Endothelial cell of umbilical vein (primary cell): ENCODE measurements at regions not wholly inside any gene's neighbourhood (a gene's known extent, or its start where the extent isn't known, plus 50 kb on each side); places are given as distances from the start of the nearest gene placed in this dataset.

ENCODE experiments used
- BruUV-seq: library from RNA; stranded (reverse); fragments of 400-500 nt; replicated peaks from 2 replicates; lab custom pipeline; 2021; lab: Mats Ljungman, UMichigan
- CTCF ChIA-PET: fragments of 300-600, 350-600 bp; sonication (Branson Sonifier 250); formaldehyde crosslinking; loops from one replicate; lab custom pipeline; 2021; ENCODE audit warnings: antibody characterized with exemption, inconsistent platforms; lab: Charles Lee
- POLR2A ChIA-PET: fragments of 300-600, 350-600 bp; sonication (Branson Sonifier 250); formaldehyde crosslinking; loops from one replicate; lab custom pipeline; 2021; ENCODE audit warnings: antibody characterized with exemption, inconsistent platforms; lab: Charles Lee
- DNase-seq: peaks from one replicate; pipeline ENCODE4 v3.0.0-alpha.2; 2011; ENCODE audit warnings: low read depth, low spot score
- FAIRE-seq: peaks from 2 replicates; lab custom pipeline; 2011; peaks lifted over from hg19 to GRCh38; lab: Jason Lieb, UNC
- H2AFZ ChIP-seq: 2 replicates; pipeline ENCODE4 v1.6.0; 2012; ENCODE audit warnings: low read depth, low read length, control low read depth, inconsistent platforms
- H3K27ac ChIP-seq: 2 replicates; pipeline ENCODE4 v1.5.1; 2011; ENCODE audit warnings: low read depth, mild to moderate bottlenecking, control low read depth, low read length, moderate library complexity; ENCODE audit not compliant: insufficient read depth
- H3K27me3 ChIP-seq, 2 experiments: 2 replicates each; pipeline versions ENCODE4 v1.6.0 to v1.6.1; 2011; ENCODE audit warnings: low read length in 2 of 2, mixed read lengths in 1 of 2; ENCODE audit not compliant: control insufficient read depth in 2 of 2, insufficient read depth in 2 of 2
- H3K36me3 ChIP-seq, 2 experiments: 2 replicates in 1 of 2; 3 replicates in 1 of 2; pipeline ENCODE4 v1.5.1; 2011; ENCODE audit warnings: low read length in 2 of 2, mild to moderate bottlenecking in 1 of 2, moderate library complexity in 1 of 2; ENCODE audit not compliant: control insufficient read depth in 2 of 2, insufficient read depth in 2 of 2; ENCODE audit errors: extremely low read depth in 1 of 2
- H3K4me1 ChIP-seq: 3 replicates; pipeline ENCODE4 v1.5.1; 2011; ENCODE audit warnings: mild to moderate bottlenecking, low read length; ENCODE audit not compliant: control insufficient read depth, insufficient read depth; ENCODE audit errors: extremely low read depth
- H3K4me2 ChIP-seq: 2 replicates; pipeline ENCODE4 v1.6.1; 2011; ENCODE audit warnings: low read length, control low read depth, mixed read lengths; ENCODE audit not compliant: insufficient read depth
- H3K4me3 ChIP-seq, 3 experiments: fragments of 200-600 bp in 1 of 3; sonication (generic), shearing (Covaris generic) in 1 of 3; replicated peaks in 1 of 3; 2 replicates each; pipeline ENCODE4 v1.5.1; 2011 to 2016; ENCODE audit warnings: control low read depth in 3 of 3, low read length in 3 of 3, mild to moderate bottlenecking in 2 of 3, inconsistent platforms in 1 of 3, low read depth in 1 of 3, moderate library complexity in 1 of 3; ENCODE audit not compliant: insufficient read depth in 1 of 3
- H3K79me2 ChIP-seq: 2 replicates; pipeline ENCODE4 v1.6.0; 2012; ENCODE audit warnings: low read length, inconsistent platforms; ENCODE audit not compliant: control insufficient read depth, insufficient read depth
- H3K9ac ChIP-seq: replicated peaks from 2 replicates; pipeline ENCODE3; 2011; ENCODE audit warnings: low read length, control low read depth; ENCODE audit not compliant: insufficient read depth; ENCODE audit errors: extremely low read depth
- H3K9me1 ChIP-seq: replicated peaks from 3 replicates; pipeline ENCODE4 v1.6.0; 2011; ENCODE audit warnings: mild to moderate bottlenecking, low read length; ENCODE audit not compliant: control insufficient read depth, insufficient read depth; ENCODE audit errors: extremely low read depth
- H3K9me3 ChIP-seq: replicated peaks from 2 replicates; pipeline ENCODE4 v1.5.1; 2012; ENCODE audit warnings: low read length, inconsistent platforms; ENCODE audit not compliant: control insufficient read depth, insufficient read depth
- H4K20me1 ChIP-seq: replicated peaks from 2 replicates; pipeline ENCODE3; 2011; ENCODE audit warnings: mild to moderate bottlenecking, low read length; ENCODE audit not compliant: control insufficient read depth, insufficient read depth; ENCODE audit errors: extremely low read depth
- CTCF ChIP-seq, 2 donors: IDR thresholded peaks; 1 replicate in 1 of 2; 2 replicates in 1 of 2; pipeline ENCODE4 v1.5.1; 2011; ENCODE audit warnings: low read length in 2 of 2, mild to moderate bottlenecking in 2 of 2, moderate library complexity in 2 of 2, control low read depth in 1 of 2, inconsistent platforms in 1 of 2, low read depth in 1 of 2; ENCODE audit not compliant: insufficient read depth in 1 of 2; ENCODE audit errors: extremely low read depth in 1 of 2
- EZH2 ChIP-seq: IDR thresholded peaks from 2 replicates; pipeline ENCODE4 v1.6.1; 2012; ENCODE audit warnings: borderline replicate concordance, low read depth, mild to moderate bottlenecking, moderate library complexity, low read length, inconsistent platforms; ENCODE audit not compliant: severe bottlenecking
- FOS ChIP-seq: IDR thresholded peaks from 2 replicates; pipeline ENCODE4 v1.6.1; 2011; ENCODE audit warnings: mild to moderate bottlenecking, low read length, moderate library complexity, borderline replicate concordance; ENCODE audit not compliant: insufficient read depth
- GATA2 ChIP-seq: IDR thresholded peaks from 2 replicates; pipeline ENCODE4 v1.7.0; 2011; ENCODE audit warnings: low read depth, mild to moderate bottlenecking, moderate library complexity, mixed read lengths, low read length; ENCODE audit not compliant: insufficient read length, insufficient read depth
- JUN ChIP-seq: IDR thresholded peaks from 2 replicates; pipeline ENCODE4 v1.6.1; 2011; ENCODE audit warnings: borderline replicate concordance, low read depth; ENCODE audit not compliant: insufficient read length, insufficient read depth
- MYC ChIP-seq: IDR thresholded peaks from one replicate; pipeline ENCODE4 v1.6.1; 2011; ENCODE audit warnings: mild to moderate bottlenecking, low read depth, low read length
- POLR2A ChIP-seq: IDR thresholded peaks from 2 replicates; pipeline ENCODE4 v1.6.1; 2012; ENCODE audit warnings: low read depth, mild to moderate bottlenecking, control low read depth, low read length
- POLR2AphosphoS5 ChIP-seq: IDR thresholded peaks from 2 replicates; pipeline ENCODE4 v1.6.1; 2012; ENCODE audit warnings: low read depth, mild to moderate bottlenecking, control low read depth, low read length, moderate library complexity; ENCODE audit not compliant: insufficient read depth
- dilution Hi-C: fragments of 300-500 bp; cut with MboI; formaldehyde crosslinking; loops from one replicate; pipeline ENCODE4 v1.15.0; 2019; ENCODE audit warnings: low sequenced_read_pairs; ENCODE audit not compliant: extremely low pct_ligation_motif_present
- intact Hi-C: fragments of 100-400 bp; cut with micrococcal nuclease; formaldehyde crosslinking; loops from one replicate; pipeline ENCODE4 v1.10.0; 2022

- H3K79me2 ChIP-seq: no peaks in the 10 kb centered on the region
- ChIA-PET POLR2A (no interaction called here), CTCF (interaction anchor here (1.3 kb wide), 1 partner anchor 10 kb away, joined by 3 read pairs; no protein-coding TSS in a partner anchor)
- intact Hi-C loops: no loop called here
- H3K9me1 ChIP-seq: no peaks in the 10 kb centered on the region
- dilution Hi-C loops: no loop called here
- H3K36me3 ChIP-seq: no peaks in the 10 kb centered on the region
- H3K27me3 ChIP-seq: no peaks in the 10 kb centered on the region
- no TSS peak for BruUV-seq
- no peak overlapping the region for H3K27ac ChIP-seq
- H3K9me3 ChIP-seq: no peaks in the 10 kb centered on the region
- FAIRE-seq (no peak), DNase-seq (no peak)
- H2AFZ ChIP-seq: no peak overlapping the region
- H3K9ac ChIP-seq: no peak overlapping the region
- H3K4me1 ChIP-seq: no peaks in the 10 kb centered on the region
- no peak overlapping the region for H3K4me2 ChIP-seq
- H4K20me1 ChIP-seq: no peaks in the 10 kb centered on the region
- TF ChIP-seq CTCF (IDR thresholded peaks at IDR 0.05; ENCODE audit: extremely low read depth in 1 of 2, insufficient read depth in 1 of 2, low read depth in 1 of 2, low read length in 2 of 2) (no peak), POLR2A (no peak), GATA2 (no peak), MYC (no peak), JUN (no peak), EZH2 (no peak), POLR2AphosphoS5 (no peak), FOS (no peak)
- no peak overlapping the region for H3K4me3 ChIP-seq
Measured at GRCh38 chr4:129672941-129673340, 577.0 kb downstream of the C4orf33 start.
